Osteocyte (in vitro differentiated cells): ENCODE measurements at regions not wholly inside any gene's neighbourhood (a gene's known extent, or its start where the extent isn't known, plus 50 kb on each side); places are given as distances from the start of the nearest gene placed in this dataset.

Experiments
- DNase-seq: peaks from one replicate; pipeline ENCODE4 v3.0.0; 2021; ENCODE audit warnings: mixed read lengths; ENCODE audit not compliant: unreplicated experiment; ENCODE audit errors: extremely low spot score
- H3K27ac Mint-ChIP-seq: one replicate; pipeline ENCODE4 v1.8.0; 2021; ENCODE audit warnings: mild to moderate bottlenecking, mixed read lengths; ENCODE audit not compliant: unreplicated experiment
- H3K27me3 Mint-ChIP-seq: one replicate; pipeline ENCODE4 v1.8.0; 2021; ENCODE audit warnings: mixed read lengths; ENCODE audit not compliant: unreplicated experiment
- H3K36me3 Mint-ChIP-seq: one replicate; pipeline ENCODE4 v1.8.0; 2021; ENCODE audit warnings: mixed read lengths; ENCODE audit not compliant: unreplicated experiment
- H3K4me1 Mint-ChIP-seq: one replicate; pipeline ENCODE4 v1.8.0; 2021; ENCODE audit warnings: mixed read lengths; ENCODE audit not compliant: unreplicated experiment
- H3K4me3 Mint-ChIP-seq: one replicate; pipeline ENCODE4 v1.8.0; 2021; ENCODE audit warnings: mild to moderate bottlenecking, moderate library complexity, mixed read lengths; ENCODE audit not compliant: unreplicated experiment
- H3K9me3 Mint-ChIP-seq: one replicate; pipeline ENCODE4 v1.8.0; 2021; ENCODE audit warnings: mixed read lengths; ENCODE audit not compliant: unreplicated experiment
- CTCF ChIP-seq: fragments of 200-600 bp; sonication (generic); IDR thresholded peaks from 2 replicates; pipeline ENCODE4 v1.5.0; 2021; ENCODE audit warnings: antibody characterized with exemption, mild to moderate bottlenecking, moderate library complexity

DNA sequence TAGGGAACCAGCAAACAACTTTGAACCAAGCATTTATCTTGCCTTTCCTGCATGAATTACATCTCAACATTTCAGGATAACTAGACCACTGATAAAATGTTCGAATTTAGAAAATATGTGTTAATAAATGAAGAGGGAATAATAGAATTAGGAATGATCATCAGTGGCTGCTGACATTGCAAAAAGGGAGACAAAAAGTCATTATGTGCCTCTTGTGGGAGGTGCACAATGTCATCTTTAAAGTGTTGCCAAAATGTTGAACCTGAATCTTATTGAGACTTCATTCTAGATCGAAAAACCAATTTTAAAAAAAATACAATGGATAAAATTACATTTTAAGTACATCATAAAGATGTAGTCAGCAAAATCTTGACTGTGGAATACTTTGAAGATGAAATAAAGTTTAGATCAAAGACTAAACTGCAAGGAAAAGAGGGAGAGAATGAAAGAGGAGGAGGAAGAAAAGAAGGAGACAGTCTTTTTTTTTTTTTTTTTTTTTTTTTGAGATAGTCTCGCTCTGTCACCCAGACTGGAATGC, 299.3 kb downstream of the FBXW7 start:
- no peak for DNase-seq
- H3K9me3 Mint-ChIP-seq: peaks cover 5% of the 10 kb centered on the region
- TF ChIP-seq CTCF: no peak
- H3K4me1 Mint-ChIP-seq: no peaks in the 10 kb centered on the region
- no peaks in the 10 kb centered on the region for H3K36me3 Mint-ChIP-seq
- peaks cover 24% of the 10 kb centered on the region for H3K27me3 Mint-ChIP-seq
- H3K27ac Mint-ChIP-seq: no peak overlapping the region
- no peak overlapping the region for H3K4me3 Mint-ChIP-seq

- H3K27me3 Mint-ChIP-seq: peaks cover 22% of the 10 kb centered on the region
- no peak overlapping the region for H3K27ac Mint-ChIP-seq
- no peak for TF ChIP-seq CTCF
- DNase-seq: no peak
- H3K4me3 Mint-ChIP-seq: no peak overlapping the region
- H3K9me3 Mint-ChIP-seq: peaks cover 5% of the 10 kb centered on the region
- H3K36me3 Mint-ChIP-seq: no peaks in the 10 kb centered on the region
- no peaks in the 10 kb centered on the region for H3K4me1 Mint-ChIP-seq
These were observed 300.2 kb downstream of the FBXW7 start for GRCh38 chr4:152235718-152236117.

DNA sequence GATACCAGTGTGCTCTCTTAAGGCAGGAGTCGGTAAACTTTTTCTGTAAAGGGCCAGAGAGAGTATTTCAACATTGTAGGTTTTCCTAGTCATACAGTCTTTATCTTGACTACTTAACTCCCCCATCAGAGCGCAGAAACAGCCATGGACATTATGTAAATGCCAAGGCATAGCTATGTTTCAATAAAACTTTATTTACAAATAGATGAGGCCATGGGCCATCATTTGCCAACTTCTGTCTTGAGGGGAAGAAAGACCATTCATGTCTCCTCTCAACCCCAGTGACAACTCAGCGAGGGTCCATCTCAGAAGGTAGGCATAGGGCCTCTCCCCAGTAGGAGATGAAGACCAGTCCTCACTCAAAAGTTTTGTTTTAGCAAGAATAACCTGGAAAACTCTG, 301.3 kb downstream of the FBXW7 start:
- no peak for TF ChIP-seq CTCF
- H3K4me3 Mint-ChIP-seq: no peak overlapping the region
- no peak for DNase-seq
- no peak overlapping the region for H3K27ac Mint-ChIP-seq
- H3K27me3 Mint-ChIP-seq: peaks cover 28% of the 10 kb centered on the region
- H3K36me3 Mint-ChIP-seq: no peaks in the 10 kb centered on the region
- H3K9me3 Mint-ChIP-seq: peaks cover 10% of the 10 kb centered on the region
- H3K4me1 Mint-ChIP-seq: peaks cover 2% of the 10 kb centered on the region

DNA sequence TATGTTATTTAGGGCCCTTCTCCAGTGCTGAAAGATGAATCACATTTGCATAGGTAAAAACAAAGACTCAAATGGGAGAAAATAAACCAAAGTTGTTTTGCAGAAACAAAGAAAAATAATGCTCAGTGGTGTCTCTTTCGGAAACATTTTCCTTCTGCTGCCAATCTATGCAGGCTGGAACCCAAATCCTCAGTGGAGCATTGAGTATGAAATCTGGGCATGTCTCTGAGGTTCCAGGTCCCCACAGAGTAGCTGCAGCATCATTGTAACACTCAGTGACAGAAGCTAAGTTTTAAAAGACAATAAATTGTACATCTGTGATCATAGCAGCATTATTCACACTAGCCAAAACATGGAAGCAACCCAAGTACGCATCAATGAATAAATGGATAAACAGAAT, 303.6 kb downstream of the FBXW7 start:
- peaks cover 2% of the 10 kb centered on the region for H3K4me1 Mint-ChIP-seq
- DNase-seq: no peak
- no peak overlapping the region for H3K27ac Mint-ChIP-seq
- peaks cover 5% of the 10 kb centered on the region for H3K9me3 Mint-ChIP-seq
- H3K27me3 Mint-ChIP-seq: peaks cover 44% of the 10 kb centered on the region
- H3K36me3 Mint-ChIP-seq: no peaks in the 10 kb centered on the region
- no peak for TF ChIP-seq CTCF
- H3K4me3 Mint-ChIP-seq: no peak overlapping the region

- no peak for DNase-seq
- Mint-ChIP-seq H3K36me3 (no peaks in the 10 kb centered on the region), H3K4me3 (no peak overlapping the region), H3K27ac (no peak overlapping the region), H3K4me1 (peaks cover 2% of the 10 kb centered on the region), H3K27me3 (peaks cover 43% of the 10 kb centered on the region), H3K9me3 (peaks cover 5% of the 10 kb centered on the region)
- no peak for TF ChIP-seq CTCF
These were observed 306.1 kb downstream of the FBXW7 start for GRCh38 chr4:152229782-152230289.
